HG02885 (cell line): ENCODE measurements at regions not wholly inside any gene's neighbourhood (a gene's known extent, or its start where the extent isn't known, plus 50 kb on each side); places are given as distances from the start of the nearest gene placed in this dataset.

ENCODE experiments used
- ATAC-seq: cut with Tn5 transposase; IDR thresholded peaks from one replicate; pipeline ENCODE4 v1.9.1; 2021; ENCODE audit warnings: mild to moderate bottlenecking; ENCODE audit not compliant: unreplicated experiment, poor library complexity

DNA sequence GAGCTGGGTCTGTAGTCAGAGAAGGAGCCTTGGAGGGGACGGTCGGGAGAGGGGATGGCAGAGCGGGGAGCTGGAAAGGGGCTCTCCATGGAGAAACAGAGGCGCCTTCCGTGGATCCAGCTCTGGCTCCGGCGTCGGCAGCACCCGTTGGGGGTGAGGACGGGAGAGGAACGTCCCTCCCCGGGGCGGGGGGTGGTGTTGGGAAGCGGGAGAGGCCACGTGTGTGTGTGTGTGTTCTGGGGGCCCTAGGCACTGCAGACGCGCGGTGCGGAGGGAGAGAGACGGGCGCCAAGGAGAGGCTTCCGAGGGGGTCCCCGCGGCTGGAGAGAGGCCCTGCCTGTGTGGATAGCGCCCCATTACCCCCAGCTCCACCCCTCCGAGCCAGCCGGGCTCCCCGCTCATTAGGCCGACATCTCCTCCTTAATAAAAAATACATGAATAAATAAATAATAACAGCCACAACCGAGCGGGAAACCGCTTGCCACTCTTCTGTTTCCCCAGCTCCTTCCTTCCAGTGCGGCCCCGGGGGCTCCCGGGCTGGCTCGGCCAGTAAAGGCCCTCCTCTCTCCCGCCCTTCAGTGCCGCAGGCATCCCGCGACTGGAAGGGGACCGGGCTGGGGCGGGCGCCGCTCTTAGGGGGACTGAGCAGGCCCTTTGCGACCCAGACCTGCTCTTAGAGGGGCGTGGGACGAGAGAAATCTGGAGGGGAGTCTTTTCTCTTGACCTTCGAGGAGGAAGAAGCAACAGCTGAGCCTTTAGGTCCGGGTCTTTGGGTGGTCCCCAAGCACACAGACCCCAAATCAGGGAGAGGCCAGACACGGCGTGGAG, 71.3 kb upstream of the ARAP3 start:
- ATAC-seq, result no peak

DNA sequence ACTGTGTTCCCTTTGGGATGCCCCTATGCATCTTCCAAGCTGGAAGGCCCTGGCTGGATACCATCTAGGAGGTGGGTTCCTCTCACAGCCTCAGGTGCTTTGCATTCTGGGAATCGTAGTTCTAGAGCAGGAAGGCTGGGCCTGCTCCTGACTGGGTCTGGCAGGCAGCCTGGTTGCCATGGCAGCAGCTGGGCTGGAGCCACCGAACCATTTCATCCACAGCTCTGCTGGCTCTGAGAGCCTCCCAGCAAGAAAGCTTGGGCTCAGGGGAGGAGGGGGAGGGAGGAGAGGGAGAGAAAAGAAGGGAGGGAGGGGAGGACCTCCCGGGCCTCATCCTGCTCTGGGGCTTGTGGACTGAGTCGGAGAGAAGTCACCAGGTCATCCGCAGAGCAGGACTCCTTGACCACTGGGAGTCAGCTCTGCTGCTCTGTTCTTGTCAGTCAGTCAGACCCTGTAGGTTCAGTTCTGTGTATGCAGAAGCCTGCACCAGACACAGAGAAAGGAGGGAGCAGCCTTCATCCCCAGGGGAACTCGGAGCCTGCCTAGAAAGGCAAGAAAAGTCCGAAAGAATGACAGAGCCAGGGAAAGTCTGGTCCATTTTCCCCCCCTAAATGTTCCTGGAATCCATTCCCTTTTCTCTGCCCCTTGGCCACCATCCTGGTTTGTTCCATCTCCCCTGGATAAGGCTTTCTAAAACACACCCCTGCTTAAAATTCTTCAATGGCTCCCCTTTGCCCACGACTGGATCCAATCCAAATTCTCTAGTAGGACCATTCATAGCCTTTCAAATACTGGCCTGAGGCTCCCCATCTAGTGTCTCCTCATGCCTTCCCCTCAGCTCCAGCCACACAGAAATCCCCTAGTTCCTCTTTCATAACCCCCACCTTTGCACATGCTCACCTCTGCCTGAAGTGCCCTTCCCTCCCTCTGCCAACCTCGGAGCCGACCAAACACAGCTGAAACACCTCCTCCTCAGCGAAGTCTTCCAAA, 65.4 kb upstream of the ARAP3 start:
- peak; percentile 54 for ATAC-seq

DNA sequence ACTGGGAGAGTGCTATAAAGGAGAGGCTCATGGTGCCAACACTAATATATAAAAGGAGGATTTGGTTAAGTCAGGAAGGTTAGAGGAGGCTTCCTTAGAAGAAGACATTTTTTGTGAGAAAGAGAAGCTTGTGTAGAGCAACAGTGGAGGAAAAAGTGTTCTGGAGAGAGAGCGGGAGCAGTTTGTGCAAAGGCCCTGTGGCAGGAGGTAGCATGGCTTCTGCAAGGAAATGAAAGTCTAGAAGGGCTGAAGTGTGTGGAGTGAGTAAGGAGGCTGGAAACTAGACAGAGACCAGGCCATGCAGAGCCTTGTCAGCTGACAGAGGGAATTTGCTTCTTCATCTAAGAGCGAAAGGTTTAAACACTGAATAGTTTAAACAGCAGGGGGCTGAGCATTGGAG, 64.4 kb upstream of the ARAP3 start:
- no peak for ATAC-seq

DNA sequence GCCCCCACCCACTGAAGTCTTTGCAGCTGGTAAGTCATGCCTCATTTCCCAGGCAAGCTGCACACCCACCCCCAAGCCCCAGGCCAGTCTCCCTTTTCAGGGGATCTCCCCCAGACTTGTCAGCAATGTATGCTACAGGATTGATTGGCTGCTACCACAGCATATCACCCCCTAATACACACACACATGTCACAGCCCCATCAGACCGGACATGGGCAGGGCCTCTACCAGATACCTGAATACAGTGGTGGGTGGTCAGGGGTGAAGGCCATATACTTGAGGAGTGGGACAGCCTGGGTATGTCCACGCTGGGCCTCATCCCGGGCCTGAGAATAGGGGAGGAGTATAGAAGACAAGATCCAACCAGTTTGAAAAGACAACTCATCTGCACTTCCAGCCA, 63.4 kb upstream of the ARAP3 start:
- ATAC-seq, result no peak

DNA sequence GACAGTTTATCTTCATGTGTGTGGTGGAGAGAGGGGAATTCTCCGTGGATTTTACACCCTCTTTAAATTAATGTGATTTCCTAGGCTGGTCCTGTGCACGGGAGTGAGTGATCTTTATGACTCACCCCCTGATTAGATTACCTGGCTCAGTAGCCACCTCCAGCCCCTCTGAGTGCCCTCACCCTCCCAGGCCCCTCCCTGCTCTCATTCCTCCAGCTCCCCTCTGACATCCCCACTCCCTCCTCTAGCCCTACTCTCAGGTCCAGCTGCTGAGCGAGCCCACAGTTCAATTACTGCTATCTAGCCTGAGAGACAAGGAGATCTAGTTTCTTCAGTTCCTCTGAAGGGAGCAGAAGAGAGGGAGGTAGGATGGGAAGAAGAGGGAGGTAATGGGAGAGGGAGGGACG, 61.8 kb upstream of the ARAP3 start:
- ATAC-seq, result no peak

DNA sequence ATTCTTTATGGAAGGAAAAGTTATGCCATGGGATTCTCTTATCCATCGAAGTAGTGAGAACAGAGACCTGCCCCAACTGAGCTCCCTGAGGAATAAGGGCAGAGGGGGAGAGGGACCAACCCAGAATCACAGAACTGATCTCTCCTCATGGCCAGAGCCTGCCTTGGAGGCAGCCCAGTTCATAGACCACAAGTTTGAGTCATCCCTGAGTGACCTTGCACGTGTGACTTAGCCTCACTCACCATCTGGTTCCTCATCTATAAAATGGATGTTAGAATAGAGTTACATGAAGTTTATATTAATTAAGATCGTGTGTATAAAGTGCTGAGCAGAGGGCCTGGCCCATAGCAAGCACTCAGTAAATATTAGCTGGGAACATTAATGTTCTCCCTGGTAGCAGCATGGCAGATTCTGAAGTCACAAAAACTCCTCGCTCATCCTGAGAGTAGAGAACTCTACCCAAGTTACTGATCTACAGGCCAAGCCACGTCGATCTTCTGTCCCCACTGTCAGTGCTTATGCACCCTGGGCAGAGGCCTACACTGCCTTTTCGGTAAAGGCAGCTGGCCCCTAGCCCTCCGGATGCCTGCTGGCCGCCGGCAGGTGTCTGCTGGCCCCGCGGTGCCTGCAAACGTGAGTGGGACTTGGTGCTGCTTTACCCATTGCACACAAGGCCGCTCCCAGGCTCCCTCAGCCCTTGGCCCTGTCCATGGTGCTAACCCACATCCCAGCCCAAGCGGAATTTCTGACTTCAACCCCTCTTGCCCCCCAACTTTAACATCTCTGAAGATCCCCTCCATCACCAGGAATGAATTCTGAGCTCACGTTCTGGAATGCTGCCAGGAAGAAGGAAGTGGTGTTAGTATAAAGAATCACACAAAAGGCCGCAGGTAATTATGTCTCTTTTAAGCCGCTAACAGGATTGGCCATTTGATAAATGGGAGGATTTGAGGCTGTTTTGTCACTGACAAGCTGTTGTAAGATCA, 61.1 kb upstream of the ARAP3 start:
- ATAC-seq, result no peak

DNA sequence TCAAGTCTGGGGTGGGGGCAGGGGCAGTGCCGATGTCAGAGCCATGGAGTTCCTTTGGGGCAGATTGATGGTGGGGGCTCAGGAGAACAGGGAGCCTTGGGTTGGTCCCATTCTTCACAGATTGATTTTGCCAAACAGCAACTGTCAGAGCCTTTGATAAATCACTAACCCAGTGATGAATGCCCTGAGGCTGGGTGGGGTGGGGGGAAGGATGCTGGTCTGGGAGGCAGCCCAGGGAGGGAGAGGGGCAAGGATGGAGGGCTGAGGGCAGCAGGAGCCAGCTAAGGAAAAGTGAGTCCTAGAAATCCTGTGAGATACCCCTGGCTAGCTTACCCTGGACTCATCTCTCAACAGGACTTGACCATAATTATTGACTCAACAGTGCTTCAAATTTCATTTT, 60.1 kb upstream of the ARAP3 start:
- no peak for ATAC-seq

DNA sequence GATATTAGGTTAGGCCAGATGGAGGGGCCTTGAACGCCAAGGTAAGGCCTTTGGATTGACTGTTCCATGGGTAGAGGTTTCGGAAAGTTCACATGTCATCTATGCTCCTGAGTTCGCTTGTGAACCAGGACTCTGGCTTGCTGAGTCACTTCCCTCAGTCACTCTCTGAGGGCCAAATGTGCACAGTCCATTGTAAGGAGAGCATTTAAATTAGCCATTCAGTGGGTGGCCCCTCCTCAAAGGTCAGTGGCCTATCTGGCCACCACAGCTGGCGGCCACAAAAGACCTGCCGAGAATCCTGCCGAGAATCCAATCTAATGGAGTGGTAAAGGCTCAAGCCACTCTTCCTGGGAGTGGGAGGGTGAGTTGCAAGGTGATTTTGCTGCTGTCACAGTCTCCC, 58.9 kb upstream of the ARAP3 start:
- ATAC-seq, result no peak

DNA sequence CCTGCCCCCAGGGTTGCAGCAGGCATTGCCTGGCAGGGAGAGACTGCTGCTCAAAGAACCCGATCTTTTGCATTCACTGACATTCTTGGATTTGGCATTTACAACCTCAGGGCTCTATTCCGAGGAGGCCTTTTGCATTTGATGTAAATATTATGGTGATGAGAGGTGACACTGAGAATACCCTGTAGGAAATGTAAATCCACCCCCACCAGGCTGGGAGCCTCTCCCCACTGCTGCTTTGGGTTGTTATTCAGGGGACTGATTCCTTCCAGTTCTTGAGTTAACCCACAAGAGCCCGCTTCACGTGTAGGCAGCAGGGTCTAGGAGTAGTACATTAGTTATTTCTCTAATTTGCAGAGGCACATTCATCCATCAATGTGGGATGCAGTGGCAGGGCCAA, 55.5 kb upstream of the ARAP3 start:
- ATAC-seq, result no peak

DNA sequence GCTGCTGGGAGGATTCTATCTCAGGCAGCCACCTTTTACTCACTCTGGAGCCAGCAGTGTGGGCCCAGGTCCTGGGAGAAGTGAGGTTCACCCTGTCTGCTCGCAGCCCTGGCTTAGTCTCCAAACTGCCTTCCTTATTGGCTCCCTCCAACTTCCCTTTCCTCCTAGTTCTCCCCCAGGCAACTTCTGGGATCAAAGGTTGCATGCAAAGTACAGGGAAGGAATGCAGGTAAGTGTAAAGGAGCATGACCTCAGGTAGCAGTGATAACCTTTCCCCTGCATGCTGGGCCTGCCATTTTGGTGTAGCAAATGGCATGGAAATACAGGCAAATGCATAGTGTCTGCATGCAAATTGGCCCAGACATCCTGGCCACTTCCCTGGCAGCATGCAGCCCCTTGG, 53.8 kb upstream of the ARAP3 start:
- no peak for ATAC-seq

DNA sequence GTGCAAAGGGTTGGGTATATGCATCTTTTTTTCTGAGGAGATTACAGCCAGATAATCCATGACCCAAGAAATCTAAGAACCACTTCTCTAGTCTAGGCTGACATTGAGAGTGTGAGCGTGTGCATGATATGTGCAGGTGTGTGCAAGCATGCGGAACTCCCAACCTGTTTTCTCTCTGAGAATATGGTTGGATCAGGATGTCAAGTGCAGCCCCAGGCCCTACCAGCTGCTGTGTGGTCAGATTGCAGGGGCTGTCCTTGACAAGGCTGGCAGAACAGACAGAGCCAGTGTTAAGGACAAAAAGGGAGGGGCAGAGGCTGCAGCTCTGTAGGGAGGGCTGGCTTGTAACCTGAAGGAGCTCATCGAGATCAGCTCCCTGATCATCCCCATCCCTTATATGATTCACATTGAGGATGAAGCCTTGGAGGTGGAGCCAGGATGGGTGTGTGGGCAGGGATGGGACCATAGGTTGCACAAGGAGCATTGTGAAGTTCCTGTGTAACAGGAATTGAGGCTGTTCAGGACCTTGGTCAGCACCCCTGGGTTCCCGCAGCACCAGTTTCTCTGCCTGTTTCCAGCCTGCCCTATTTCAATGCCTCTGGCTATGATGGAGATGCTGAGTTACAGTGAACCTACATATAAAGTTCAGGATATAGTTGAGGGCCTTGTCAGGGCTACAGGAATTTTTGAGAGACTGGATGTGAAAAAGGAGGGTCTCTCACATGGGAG, 52.6 kb upstream of the ARAP3 start:
- ATAC-seq, result no peak

DNA sequence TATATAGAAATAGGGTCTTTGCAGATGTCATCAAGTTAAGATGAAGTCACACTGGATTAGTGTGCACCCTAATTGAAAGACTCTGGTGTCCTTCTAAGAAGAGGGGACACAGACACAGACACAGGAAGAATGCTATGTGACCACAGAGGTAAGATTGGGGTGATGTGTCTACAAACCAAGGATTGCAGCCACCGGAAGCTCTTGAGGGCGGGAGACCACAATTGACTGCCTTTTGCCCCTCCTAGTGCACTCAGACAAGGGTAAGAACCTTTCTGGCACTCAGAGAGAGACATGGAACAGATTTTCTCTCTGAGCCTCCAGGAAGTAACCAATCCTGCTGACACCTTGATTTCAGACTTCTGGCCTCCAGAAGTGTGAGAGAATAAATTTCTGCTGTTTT, 51.2 kb upstream of the ARAP3 start:
- no peak for ATAC-seq

DNA sequence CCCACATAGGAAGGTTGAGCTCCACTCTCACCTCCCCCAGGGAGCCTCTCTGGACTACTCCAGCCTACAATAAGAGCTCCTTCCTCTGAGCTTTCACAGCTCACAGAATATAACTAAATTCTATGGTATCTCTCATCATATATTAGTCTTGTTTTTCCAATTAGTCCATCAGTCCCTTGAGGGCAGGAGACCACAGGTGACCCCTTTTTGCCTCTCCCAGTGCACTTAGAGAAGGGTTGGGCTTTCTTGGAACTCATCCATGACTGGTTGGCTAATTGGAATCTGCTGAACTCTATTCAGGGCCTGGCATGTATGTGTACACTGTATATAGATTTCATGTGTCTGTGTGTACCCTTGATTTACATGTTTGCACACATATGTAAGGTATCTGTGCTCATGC, 50.4 kb upstream of the ARAP3 start:
- ATAC-seq, result no peak
